Raji (cell line): ENCODE measurements at regions not wholly inside any gene's neighbourhood (a gene's known extent, or its start where the extent isn't known, plus 50 kb on each side); places are given as distances from the start of the nearest gene placed in this dataset.

ENCODE experiments used
- POLR2A ChIP-seq: IDR thresholded peaks from 2 replicates; pipeline ENCODE4 v1.6.1; 2011; ENCODE audit warnings: low read depth, low read length, control low read depth; ENCODE audit not compliant: insufficient read depth

DNA sequence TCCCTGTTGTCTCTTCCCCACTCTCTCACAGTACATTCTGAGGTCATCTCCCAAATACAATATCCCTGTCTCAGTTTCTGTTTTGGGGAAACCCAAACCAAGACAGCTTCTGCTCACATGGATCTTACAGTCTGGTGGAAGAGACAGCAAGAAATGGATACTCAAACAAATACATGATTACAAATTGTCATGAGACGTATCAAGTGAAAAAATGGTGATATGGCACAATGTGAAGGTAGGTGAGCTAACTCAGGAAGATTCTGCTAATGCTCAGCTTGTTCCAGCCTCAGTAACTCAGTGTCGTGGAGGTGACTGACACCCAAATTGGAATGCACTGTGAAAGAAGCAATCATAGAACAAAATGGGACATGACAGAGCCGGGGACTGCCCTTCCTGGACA lies 68.3 kb downstream of the CHST1 start:
- TF ChIP-seq POLR2A: no peak

DNA sequence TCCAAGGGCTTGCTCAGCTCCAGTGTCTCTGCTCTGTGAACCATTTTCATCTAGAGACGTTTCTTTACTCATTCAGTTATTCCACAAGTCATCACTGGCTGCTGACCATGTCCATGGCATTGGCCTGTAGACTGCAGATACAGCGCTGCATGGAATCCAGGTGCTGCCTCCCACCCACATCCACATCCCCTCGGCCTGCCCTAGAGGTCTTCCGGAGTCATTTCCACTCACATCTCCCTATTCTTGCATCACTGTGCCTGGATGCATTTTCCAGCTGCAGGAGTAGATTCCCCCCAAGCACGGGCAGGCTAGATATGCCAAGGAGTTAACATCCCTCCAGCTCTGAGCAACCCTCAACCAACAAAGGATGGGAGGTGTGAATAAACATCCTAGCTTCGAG lies 68.9 kb downstream of the CHST1 start:
- TF ChIP-seq POLR2A: no peak

DNA sequence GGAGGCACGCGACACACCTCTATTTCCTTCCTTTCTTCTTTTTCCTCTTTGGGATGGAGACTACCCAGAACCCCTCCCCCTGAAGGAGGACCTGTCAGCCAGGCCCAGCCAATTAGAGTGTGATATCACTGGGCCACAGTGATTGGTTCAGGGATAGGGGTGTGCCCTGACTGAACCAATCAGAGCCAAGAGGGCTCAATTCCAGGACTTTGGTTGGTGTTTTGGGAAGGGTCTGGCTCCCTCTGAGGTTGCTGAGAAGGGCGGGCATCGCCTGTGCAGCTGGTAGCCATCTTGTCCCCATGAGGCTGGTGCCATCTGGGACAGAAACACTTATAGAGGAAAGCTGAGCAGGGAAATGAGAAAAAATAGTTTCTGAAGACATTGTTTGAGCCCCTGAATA lies 71.4 kb downstream of the CHST1 start:
- TF ChIP-seq POLR2A: no peak

DNA sequence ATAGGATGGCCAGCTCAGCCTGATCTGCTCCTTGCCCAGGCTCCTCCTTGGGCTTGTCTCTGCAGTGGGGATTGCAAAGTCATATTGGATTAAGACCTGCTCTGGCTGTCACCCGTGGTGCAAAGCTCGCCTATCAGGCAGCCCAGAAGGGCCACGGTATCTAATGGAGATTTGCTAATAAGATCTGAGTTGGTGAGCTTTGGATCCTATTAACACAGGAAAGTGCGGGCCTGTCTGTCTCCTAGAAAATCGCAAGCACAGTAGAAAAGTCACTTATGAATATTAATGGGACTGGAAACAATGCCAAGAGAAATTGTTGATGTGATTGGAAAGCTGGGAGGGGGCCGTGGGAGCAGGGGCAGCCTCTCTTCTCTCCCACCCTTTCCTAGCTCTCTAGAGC lies 72.8 kb downstream of the CHST1 start:
- no peak for TF ChIP-seq POLR2A

DNA sequence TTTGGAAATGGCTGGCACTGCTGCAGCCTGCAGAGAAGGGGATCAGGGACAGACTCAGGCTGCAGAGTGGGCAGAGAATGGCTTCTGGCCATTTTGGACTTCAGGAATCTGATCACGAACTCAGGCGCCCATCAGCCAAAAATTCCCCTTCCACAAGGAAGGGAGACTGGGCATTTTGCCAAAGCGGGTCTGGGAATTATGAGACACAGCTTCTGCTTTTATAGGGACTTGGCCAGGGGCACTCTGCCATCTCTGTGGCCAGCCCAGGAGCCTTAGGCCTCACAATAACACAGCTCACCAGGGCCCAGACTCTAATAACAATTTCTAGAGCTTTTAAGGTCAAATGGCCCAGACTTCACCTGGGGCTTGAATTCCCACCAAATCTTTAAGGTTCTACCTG lies 74.7 kb downstream of the CHST1 start:
- TF ChIP-seq POLR2A: no peak

DNA sequence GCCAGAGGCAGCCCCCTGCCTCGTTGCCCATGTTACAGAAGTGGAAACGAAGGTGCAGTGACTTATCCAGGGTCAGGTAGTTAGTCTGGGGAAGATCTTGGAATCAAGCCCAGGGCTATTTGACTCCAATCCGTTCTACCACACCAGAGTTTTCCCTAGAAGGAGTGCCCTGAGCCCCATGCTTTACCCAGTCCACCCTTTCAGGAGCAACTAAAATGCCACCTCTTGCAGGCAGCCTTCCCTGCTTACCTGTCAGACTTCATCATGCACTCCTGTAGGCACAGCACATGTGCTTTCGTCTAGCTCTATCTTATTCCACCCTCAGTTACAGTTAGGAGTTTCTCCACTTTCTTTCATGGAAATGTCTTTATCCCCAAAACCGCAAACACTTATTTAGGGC lies 80.2 kb downstream of the CHST1 start:
- TF ChIP-seq POLR2A: no peak

DNA sequence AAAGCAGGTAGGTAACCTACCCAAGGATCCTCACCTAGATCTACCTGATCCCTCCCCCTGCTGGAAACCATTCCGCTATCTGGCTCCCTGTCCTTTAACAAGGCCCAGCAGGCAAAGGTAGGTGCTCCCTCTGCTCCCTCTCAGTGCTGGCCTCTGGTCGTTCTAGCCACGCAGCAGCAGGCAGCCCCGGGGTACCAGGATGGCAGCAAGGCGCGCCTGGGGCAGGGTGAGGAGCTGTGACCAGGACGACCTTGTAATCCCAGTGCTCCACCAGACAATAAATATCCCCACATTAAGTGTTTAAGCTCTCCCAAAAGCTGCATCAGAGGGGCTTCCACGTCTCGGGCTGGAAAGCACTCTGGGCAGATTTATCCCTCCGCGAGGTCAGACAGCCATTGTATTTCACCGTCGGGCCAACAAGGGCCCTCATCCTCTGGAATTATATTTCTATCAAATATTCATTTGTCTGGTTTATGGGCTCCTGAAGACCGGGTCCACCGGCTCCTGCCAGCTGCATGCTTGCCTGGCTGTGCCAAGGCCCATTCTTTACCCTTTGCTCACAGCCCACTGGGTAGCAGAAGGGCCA lies 81.3 kb downstream of the CHST1 start:
- TF ChIP-seq POLR2A: no peak

DNA sequence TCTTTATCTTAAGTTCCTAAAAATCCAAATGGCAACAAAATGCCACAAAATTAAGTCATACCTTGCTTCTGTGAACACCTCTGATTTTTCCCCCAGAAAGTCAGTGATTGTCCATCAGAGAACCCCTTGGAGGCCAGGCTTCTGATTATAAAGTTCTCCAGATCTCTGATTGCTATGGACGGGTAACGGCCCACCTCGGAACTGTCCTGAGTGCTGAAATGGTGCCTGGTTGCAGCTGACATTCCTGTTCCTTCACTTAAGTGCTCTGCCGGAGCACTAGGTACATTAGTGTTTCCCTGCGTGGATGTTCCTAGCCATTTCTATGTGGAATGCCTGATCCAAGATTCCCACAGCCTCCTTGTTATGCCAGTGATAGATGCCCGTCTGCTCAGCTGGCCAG lies 85.0 kb downstream of the CHST1 start:
- TF ChIP-seq POLR2A: no peak

DNA sequence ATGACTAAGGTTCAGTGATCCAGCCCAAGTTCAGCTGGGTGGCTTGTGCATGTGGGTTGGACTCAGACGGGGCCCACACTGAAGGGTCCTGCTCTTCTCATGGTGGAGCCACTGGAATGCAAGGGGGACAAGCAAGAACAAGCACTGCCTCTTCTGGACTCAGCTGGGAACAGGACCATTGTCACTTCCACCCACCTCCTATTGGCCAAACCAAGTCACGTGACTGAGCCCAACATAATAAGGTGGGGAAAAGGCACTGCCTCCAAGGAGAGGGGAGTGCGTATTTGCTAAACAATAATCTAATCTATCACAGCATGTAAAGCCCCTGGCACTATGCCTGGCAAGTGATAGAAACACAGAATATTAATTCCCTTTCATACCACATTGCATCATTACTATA lies 87.1 kb downstream of the CHST1 start:
- no peak for TF ChIP-seq POLR2A

DNA sequence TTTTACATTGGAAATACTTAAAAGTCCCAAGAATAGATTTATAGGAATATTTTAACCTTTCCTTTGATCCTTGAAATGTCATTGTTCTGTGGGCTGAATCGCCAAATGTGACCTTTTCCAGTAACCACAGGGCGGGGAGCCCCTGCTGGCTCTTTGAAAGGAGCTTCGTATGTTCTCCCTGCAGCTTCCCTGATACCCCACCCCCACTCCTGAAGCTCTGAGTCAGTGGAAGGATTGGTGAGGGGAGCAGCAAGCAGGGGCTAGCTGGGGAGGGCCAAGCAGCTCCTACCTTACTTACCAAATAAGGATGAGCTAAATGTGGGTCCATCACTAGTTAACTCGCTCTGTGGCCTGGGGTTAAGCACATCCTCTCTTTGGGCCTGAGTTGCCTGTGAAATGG lies 87.7 kb downstream of the CHST1 start:
- TF ChIP-seq POLR2A: no peak

DNA sequence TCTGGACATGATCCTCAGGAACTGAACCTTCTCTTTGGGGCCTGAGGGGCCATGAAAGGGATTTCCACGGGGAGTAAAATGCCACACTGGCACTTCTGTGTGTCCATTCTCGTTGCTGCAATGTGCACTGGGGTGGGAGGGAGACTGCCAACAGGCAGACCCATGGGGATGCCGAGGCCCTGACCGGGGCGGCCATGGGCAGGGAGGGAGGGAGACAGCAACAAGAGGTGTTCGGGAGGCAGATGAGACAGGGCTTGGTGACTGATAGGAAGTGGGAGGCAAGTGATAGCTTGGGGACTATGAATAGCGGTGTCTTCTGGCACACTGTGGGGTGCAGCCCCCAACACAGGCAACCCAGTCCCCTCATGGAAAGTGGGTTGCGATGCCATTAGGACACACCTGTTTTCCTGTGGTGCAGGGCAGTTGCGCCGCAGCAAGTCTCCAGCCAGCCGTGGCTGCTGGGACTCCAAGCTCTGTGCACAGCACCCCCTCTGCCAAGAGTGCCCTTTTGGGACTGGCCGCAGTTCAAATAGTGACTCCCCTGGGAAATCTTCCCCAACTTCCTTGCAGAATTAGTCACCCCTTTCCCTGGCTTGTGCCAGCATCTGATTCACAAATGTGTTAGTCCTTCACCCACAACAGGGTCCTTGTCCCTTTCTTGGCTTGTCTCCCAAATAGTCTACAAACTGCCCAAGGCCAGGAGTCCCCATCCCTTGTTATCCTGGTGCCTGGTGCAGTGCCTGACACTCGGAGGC lies 88.8 kb downstream of the CHST1 start:
- TF ChIP-seq POLR2A: no peak

DNA sequence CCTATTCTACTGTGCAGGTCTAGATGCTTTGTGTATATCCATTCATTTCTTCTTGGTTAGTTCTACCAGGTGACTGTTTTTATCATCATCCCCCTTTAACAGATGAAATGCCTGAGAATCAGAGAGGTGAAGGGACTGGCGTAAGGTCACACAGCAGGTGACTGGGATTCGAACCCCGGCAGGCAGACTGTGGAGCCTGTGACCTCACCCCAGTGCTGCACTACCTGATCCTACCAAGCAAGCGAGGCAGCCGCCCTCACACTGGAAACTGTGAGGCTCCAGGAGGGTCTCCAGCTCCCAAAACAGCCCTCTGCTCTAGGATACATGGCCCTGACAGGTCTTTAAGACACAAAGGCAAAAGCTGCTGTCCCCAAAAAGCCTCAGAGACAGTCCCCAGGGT lies 91.7 kb downstream of the CHST1 start:
- no peak for TF ChIP-seq POLR2A

DNA sequence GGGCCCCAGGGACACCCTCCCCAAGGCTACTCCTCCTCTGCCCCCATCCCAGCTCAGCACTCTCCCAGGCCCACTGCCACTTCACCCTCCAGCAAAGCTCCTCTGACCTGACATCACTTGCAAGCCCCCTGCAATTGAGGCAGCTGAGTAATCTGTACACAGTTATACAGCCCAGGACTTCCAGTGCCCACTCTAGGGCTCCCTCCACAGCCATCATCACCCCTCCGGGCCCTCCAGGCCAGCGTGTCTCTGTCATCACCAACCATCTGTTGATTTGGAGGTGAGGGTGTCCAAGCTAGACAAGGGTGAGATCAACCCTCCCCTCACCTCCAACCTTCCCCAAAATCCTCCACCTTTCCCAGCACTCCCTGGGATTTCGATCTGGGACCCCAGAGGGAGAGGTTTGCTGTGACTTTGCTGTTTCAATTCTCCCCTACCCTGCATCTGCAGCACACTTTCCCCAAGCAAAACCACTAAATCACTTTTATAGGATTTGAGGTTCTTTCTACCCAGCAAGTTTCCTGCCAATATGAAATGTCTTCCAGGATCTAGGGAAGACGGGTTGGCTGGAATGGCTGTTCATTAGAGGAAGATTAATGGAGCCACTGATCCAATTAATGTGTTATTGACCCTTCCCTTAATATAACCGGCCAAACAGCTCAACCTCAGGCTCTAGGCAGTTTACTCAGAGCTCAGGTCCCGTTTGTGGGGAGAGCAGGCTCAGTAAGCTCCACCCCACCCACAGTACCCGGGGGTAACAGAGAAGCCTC lies 92.9 kb downstream of the CHST1 start:
- TF ChIP-seq POLR2A: no peak

DNA sequence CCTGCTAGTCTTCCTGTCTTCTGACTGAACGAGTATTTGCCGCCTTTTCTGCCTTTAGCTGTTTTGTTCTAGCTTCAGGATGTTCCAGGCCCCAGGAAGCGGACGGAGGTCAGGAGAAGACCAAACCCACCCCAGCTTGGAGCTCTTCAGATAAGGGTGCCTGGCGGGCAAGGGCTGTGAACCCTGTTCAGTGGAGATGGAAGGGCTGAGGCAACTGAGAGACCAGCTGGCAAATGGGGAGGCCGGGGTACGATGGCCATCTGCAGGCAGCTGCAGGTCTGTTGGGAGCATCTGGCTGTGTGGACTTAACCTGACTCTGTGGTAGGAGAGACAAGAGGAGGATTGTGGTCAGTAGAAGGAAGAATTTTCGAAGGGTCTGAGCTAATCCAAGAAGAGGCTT lies 95.6 kb downstream of the CHST1 start:
- no peak for TF ChIP-seq POLR2A

DNA sequence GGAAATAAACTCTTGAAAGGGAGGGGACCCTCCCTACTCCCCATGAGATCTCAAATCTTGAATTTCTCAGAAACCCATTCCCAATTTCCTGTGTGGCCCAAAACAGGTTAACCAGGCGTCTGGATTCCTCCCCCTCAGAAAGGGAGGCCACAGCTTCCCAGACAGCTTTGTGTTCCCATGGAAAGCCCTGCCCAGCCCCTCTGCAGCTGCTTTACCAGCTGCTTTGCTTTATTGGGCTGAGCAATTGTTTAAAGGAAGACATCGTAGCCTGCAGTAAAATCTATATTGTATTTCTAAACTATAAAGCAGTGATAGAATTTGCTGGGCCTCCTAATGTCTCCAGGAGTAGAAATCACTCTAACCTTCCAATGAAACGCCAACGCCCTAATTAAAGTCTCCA lies 97.4 kb downstream of the CHST1 start:
- TF ChIP-seq POLR2A: no peak

DNA sequence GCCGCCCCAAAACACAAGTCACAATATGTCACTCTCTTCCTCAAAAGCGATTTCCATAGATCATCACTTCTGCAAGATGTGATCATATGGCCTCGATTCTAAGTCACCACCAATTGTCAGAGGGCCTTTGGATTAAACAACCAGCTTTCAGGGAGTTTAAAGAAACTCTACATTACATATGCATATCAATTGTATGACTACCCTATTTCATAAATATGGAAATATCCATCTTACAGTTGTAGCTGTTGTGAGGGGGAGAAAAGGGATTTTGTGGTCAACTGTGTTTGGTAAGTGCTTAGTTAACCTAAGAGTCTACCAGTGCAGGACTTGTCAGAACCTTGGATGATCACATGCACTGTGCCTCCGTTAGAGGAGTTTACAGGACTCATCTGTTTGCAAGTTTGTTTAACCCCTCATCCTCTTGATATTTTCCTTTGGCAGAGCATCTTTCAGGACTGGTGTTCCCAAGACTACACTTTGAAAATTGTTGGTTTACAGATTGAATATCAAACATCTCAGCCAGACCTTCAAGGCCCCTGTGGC lies 99.9 kb downstream of the CHST1 start:
- no peak for TF ChIP-seq POLR2A
